ENCODE measurements at regions not wholly inside any gene's neighbourhood (a gene's known extent, or its start where the extent isn't known, plus 50 kb on each side); places are given as distances from the start of the nearest gene placed in this dataset.
"Not testable (repeated sequence)": the region's sequence is repeated elsewhere in the genome, so short reads cannot be mapped to it uniquely, and the experiment has no call there.

DNA sequence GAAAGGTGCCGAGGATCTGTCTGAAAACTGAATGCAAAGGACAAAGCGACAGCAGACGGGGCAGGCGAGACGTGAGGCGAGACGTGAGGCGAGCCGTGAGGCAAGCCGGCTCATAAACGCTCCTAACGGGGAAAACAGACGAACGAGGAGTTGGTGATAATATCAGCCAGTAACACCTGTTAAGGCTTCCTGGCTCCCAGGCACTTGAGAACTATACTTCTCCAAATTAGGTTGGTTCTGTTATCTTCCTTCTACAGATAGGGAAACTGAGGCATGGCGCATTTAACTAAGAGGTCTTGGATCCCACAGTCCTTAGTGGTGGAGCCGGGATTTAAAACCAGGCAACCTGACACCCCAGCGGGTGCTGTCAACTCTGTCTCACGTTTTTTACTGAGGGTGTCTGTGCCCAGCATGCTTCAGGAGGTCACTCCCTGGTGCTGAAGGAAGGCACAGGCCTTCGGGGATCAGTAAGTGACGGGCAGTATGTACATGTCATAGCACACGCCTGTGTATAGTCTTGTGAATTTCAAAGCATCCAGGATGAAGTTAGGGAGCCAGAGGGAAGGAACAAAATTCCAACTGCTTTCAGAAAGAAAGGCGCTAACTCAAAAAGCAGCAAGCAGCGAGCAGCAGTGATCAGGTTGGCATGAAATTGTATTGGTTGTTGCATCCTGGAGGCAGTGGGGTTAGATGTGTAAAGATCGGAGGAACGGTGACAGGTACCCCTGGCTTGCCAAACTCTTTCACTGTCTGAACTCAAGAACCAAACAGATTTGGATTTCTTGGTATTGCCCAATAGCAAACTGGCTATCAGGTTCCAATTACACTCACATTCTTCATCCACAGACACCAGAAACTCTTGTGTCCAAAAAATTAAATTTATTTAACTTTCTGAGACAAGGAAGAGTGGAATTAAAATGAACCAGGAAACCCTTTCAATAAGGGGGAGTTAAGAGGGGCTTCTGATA, 318.7 kb downstream of the THBS2 start:
- TF ChIP-seq, protein P1, sequence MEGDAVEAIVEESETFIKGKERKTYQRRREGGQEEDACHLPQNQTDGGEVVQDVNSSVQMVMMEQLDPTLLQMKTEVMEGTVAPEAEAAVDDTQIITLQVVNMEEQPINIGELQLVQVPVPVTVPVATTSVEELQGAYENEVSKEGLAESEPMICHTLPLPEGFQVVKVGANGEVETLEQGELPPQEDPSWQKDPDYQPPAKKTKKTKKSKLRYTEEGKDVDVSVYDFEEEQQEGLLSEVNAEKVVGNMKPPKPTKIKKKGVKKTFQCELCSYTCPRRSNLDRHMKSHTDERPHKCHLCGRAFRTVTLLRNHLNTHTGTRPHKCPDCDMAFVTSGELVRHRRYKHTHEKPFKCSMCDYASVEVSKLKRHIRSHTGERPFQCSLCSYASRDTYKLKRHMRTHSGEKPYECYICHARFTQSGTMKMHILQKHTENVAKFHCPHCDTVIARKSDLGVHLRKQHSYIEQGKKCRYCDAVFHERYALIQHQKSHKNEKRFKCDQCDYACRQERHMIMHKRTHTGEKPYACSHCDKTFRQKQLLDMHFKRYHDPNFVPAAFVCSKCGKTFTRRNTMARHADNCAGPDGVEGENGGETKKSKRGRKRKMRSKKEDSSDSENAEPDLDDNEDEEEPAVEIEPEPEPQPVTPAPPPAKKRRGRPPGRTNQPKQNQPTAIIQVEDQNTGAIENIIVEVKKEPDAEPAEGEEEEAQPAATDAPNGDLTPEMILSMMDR (conservative IDR thresholded peaks at IDR 0.05) = no peak
- H3K27ac Mint-ChIP-seq = no peak overlapping the region
- H3K4me1 Mint-ChIP-seq (ENCODE audit: unreplicated experiment) = peaks cover 5% of the 10 kb centered on the region

DNA sequence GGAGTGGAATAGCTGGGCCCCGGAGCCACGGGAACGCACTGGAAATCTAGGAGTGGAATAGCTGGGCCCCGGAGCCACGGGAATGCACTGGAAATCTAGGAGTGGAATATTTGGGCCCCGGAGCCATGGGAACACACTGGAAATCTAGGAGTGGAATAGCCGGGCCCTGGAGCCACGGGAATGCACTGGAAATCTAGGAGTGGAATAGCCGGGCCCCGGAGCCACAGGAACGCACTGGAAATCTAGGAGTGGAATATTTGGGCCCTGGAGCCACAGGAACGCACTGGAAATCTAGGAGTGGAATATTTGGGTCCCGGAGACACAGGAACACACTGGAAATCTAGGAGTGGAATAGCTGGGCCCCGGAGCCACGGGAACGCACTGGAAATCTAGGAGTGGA, 321.5 kb downstream of the THBS2 start:
- not testable (repeated sequence) for H3K36me3 Mint-ChIP-seq; H3K9me3 Mint-ChIP-seq; H3K4me1 Mint-ChIP-seq (ENCODE audit: unreplicated experiment); H3K4me3 Mint-ChIP-seq; H3K27ac Mint-ChIP-seq; DNase-seq (ENCODE audit: extremely low spot score, unreplicated experiment); H3K27me3 Mint-ChIP-seq

More for the DNA sequence above, 318.7 kb downstream of the THBS2 start:
- peaks cover 2% of the 10 kb centered on the region for H3K27me3 Mint-ChIP-seq
- H3K4me3 Mint-ChIP-seq = no peak overlapping the region
- DNase-seq (ENCODE audit: extremely low spot score, unreplicated experiment) = no peak
- H3K36me3 Mint-ChIP-seq = no peaks in the 10 kb centered on the region
- H3K9me3 Mint-ChIP-seq = peaks cover 3% of the 10 kb centered on the region

DNA sequence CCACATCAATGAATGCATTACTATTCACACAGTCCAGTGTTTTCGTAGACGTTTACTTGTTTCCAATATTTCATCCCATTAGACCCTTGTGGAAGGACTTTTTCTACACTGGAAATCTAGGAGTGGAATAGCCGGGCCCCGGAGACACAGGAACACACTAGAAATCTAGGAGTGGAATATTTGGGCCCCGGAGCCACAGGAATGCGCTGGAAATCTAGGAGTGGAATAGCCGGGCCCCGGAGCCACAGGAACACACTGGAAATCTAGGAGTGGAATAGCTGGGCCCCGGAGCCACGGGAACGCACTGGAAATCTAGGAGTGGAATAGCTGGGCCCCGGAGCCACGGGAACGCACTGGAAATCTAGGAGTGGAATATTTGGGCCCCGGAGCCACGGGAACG, 322.6 kb downstream of the THBS2 start:
- H3K36me3 Mint-ChIP-seq; H3K4me3 Mint-ChIP-seq; H3K4me1 Mint-ChIP-seq (ENCODE audit: unreplicated experiment); H3K27ac Mint-ChIP-seq; H3K9me3 Mint-ChIP-seq; H3K27me3 Mint-ChIP-seq; DNase-seq (ENCODE audit: extremely low spot score, unreplicated experiment): not testable (repeated sequence)

DNA sequence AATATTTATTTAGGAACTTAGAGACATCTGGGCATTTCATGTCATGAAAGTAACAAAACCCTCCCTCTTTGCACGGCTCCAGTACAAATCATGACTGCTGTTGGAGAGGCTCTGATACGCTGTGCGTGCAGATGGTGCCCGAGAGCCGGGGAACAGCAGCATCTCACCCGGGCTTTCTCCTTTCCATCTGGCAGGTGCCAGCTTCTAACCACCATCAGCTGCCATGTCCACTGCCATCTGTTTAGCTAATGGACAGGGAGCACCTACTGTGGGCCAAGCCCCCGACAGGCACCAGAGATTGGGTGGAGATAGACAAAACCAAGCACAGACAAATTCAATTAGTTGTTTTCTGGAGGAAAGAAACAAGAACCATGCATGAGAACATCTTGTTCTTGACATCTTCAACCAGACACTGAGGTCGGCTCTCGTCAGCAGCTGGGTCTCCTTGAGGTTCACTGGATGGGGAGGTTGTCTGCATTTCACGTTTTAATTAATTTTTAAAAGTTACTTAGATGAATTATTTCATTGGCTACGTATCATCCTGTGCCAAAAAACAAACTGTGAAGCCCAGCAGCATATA, 323.7 kb downstream of the THBS2 start:
- no peak overlapping the region for H3K4me3 Mint-ChIP-seq
- no peaks in the 10 kb centered on the region for H3K27me3 Mint-ChIP-seq
- TF ChIP-seq, protein P1 (conservative IDR thresholded peaks at IDR 0.05) = no peak
- H3K9me3 Mint-ChIP-seq = peaks cover 3% of the 10 kb centered on the region
- H3K4me1 Mint-ChIP-seq (ENCODE audit: unreplicated experiment) = no peaks in the 10 kb centered on the region
- no peak overlapping the region for H3K27ac Mint-ChIP-seq
- DNase-seq (ENCODE audit: extremely low spot score, unreplicated experiment) = no peak
- no peaks in the 10 kb centered on the region for H3K36me3 Mint-ChIP-seq

- Mint-ChIP-seq H3K4me3 (no peak overlapping the region), H3K36me3 (no peaks in the 10 kb centered on the region), H3K27me3 (no peaks in the 10 kb centered on the region), H3K4me1 (ENCODE audit: unreplicated experiment) (no peaks in the 10 kb centered on the region), H3K9me3 (peaks cover 3% of the 10 kb centered on the region), H3K27ac (no peak overlapping the region)
- TF ChIP-seq, protein P1 (conservative IDR thresholded peaks at IDR 0.05) = no peak
- DNase-seq (ENCODE audit: extremely low spot score, unreplicated experiment) = no peak
These were observed 325.6 kb downstream of the THBS2 start for GRCh38 chr6:168928012-168928411.

DNA sequence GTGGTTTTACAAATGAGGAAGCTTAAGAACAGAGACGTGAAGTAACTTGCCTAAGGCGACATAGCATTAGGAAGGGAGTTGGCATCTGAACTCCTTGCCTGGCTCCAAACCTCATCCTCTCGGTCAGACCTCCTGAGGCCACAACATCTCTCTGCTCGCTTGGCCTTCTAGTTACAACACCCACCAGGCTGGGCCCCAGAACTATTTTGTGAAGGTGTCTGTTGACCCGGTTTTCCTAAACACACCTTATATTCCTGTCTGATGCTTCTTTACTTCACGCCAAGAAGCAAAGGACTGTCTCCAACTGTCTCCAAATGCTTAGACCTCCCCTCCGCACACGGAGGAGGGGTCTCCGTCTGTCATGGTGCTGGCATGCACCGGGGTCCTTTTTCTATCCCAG, 326.6 kb downstream of the THBS2 start:
- Mint-ChIP-seq H3K9me3 (peaks cover 3% of the 10 kb centered on the region), H3K36me3 (no peaks in the 10 kb centered on the region), H3K4me1 (ENCODE audit: unreplicated experiment) (no peaks in the 10 kb centered on the region), H3K4me3 (no peak overlapping the region), H3K27me3 (no peaks in the 10 kb centered on the region), H3K27ac (no peak overlapping the region)
- TF ChIP-seq, protein P1 (conservative IDR thresholded peaks at IDR 0.05) = no peak
- DNase-seq (ENCODE audit: extremely low spot score, unreplicated experiment) = no peak

Measured in type B pancreatic cell (in vitro differentiated cells).